ENCODE measurements at regions not wholly inside any gene's neighbourhood (a gene's known extent, or its start where the extent isn't known, plus 50 kb on each side); places are given as distances from the start of the nearest gene placed in this dataset.

- H3K27me3 ChIP-seq (ENCODE audit: low read depth, low read length): peaks cover 5% of the 10 kb centered on the region
- no peaks in the 10 kb centered on the region for H3K9me3 ChIP-seq (ENCODE audit: control insufficient read depth in 1 of 2, low read length in 2 of 2)
- H3K4me3 ChIP-seq (ENCODE audit: low read depth in 1 of 2, low read length in 2 of 2): no peak overlapping the region
- H3K27ac ChIP-seq (ENCODE audit: low read length): no peak overlapping the region
- H3K4me1 ChIP-seq (ENCODE audit: control insufficient read depth in 1 of 2, insufficient read depth in 2 of 2, low read length in 2 of 2): no peaks in the 10 kb centered on the region
- no peaks in the 10 kb centered on the region for H3K36me3 ChIP-seq (ENCODE audit: control insufficient read depth in 1 of 2, insufficient read depth in 2 of 2, low read length in 2 of 2)
Measured at GRCh38 chr22:49305966-49306631, 521.6 kb downstream of the BRD1 start.

DNA sequence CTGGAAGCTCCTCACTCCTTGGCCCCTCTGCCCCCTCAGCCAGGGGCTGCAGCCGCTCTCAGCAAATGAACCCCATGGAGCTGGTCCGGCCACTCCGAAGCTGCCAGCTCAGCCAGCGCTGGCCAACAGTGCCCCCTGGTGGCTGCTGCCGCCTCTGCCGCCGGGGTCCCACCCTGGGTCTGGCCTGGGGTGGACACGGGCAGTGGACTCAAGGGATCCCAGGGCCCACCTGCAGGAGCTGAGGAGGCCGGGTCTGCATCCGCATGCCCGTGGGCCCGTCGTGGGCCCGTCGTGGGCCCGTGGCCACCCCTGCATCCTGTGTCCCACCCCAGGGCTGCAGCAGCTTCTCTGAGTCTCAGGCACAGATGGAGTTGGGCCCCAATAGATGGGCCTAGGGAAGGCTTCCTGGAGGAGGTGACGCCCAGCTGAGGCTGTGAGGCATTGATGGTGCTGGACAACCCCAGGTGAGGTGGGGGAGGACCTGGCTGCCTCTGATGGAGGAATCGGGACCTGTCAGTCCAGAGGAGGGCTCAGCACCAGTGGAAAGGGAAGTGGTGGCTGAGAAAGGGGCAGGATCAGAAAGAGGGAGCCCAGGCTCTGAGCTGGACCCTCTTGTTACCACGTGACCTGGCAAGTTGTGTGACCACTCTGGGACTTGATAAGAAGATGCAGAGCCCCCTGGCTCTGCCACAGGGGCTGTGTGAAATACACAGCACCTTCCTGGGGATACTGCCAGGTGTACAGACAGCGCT, 522.3 kb downstream of the BRD1 start:
- Histone ChIP-seq H3K27me3 (ENCODE audit: low read depth, low read length) (peaks cover 5% of the 10 kb centered on the region), H3K4me3 (ENCODE audit: low read depth in 1 of 2, low read length in 2 of 2) (no peak overlapping the region), H3K27ac (ENCODE audit: low read length) (no peak overlapping the region), H3K36me3 (ENCODE audit: control insufficient read depth in 1 of 2, insufficient read depth in 2 of 2, low read length in 2 of 2) (no peaks in the 10 kb centered on the region), H3K9me3 (ENCODE audit: control insufficient read depth in 1 of 2, low read length in 2 of 2) (no peaks in the 10 kb centered on the region), H3K4me1 (ENCODE audit: control insufficient read depth in 1 of 2, insufficient read depth in 2 of 2, low read length in 2 of 2) (no peaks in the 10 kb centered on the region)

- Histone ChIP-seq H3K4me1 (ENCODE audit: control insufficient read depth in 1 of 2, insufficient read depth in 2 of 2, low read length in 2 of 2) (no peaks in the 10 kb centered on the region), H3K9me3 (ENCODE audit: control insufficient read depth in 1 of 2, low read length in 2 of 2) (no peaks in the 10 kb centered on the region), H3K4me3 (ENCODE audit: low read depth in 1 of 2, low read length in 2 of 2) (no peak overlapping the region), H3K27ac (ENCODE audit: low read length) (no peak overlapping the region), H3K36me3 (ENCODE audit: control insufficient read depth in 1 of 2, insufficient read depth in 2 of 2, low read length in 2 of 2) (no peaks in the 10 kb centered on the region), H3K27me3 (ENCODE audit: low read depth, low read length) (peaks cover 5% of the 10 kb centered on the region)
Measured at GRCh38 chr22:49303781-49304461, 523.8 kb downstream of the BRD1 start.

DNA sequence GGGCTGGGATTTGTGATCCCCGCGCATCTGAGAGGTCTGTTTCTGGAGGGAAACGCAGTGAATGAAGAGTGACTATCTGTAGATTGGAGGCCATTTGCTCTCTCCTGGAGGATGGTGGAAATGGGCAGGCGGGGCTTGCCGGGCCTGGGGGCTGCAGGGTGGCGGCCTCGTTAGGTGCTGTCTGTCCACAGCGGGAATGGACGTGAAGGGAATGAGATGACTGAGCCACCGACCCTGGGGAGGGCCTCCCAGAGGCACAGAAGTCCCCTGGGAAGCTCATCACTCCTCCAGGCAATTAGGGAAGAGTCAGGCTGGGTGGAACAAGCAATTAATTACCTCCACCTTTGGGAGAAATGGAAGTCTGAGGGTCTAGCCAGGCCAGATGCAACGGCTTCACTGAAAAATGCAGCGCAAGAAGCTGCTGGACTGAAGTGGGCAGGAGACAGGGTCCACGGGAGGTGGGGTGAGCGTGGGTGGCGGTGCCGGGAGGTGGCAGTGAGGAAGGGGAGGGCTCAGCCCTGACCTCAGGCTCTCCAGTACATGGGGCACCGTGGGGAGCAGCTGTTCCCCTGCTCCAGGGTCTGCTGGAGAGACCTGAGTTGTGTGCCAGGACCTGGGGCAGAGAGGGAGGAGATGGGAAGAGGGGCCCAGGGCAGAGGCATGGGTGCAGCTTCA, 524.5 kb downstream of the BRD1 start:
- no peaks in the 10 kb centered on the region for H3K36me3 ChIP-seq (ENCODE audit: control insufficient read depth in 1 of 2, insufficient read depth in 2 of 2, low read length in 2 of 2)
- no peak overlapping the region for H3K27ac ChIP-seq (ENCODE audit: low read length)
- no peaks in the 10 kb centered on the region for H3K9me3 ChIP-seq (ENCODE audit: control insufficient read depth in 1 of 2, low read length in 2 of 2)
- peaks cover 5% of the 10 kb centered on the region for H3K27me3 ChIP-seq (ENCODE audit: low read depth, low read length)
- no peak overlapping the region for H3K4me3 ChIP-seq (ENCODE audit: low read depth in 1 of 2, low read length in 2 of 2)
- H3K4me1 ChIP-seq (ENCODE audit: control insufficient read depth in 1 of 2, insufficient read depth in 2 of 2, low read length in 2 of 2): no peaks in the 10 kb centered on the region

DNA sequence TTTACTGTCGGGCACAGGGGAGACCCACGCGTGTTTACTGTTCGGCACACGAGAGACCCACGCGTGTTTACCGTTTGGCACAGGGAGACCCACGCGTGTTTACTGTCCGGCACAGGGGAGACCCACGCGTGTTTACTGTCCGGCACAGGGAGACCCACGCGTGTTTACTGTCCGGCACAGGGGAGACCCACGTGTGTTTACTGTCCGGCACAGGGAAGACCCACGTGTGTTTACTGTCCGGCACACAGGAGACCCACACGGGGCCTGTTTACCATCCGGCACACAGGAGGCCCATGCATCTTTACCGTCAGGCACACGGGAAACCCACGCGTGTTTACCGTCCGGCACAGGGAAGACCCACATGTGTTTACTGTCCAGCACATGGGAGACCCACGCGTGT, 525.1 kb downstream of the BRD1 start:
- Histone ChIP-seq H3K4me3 (ENCODE audit: low read depth in 1 of 2, low read length in 2 of 2) (no peak overlapping the region), H3K27me3 (ENCODE audit: low read depth, low read length) (peaks cover 5% of the 10 kb centered on the region), H3K9me3 (ENCODE audit: control insufficient read depth in 1 of 2, low read length in 2 of 2) (no peaks in the 10 kb centered on the region), H3K4me1 (ENCODE audit: control insufficient read depth in 1 of 2, insufficient read depth in 2 of 2, low read length in 2 of 2) (no peaks in the 10 kb centered on the region), H3K36me3 (ENCODE audit: control insufficient read depth in 1 of 2, insufficient read depth in 2 of 2, low read length in 2 of 2) (no peaks in the 10 kb centered on the region), H3K27ac (ENCODE audit: low read length) (no peak overlapping the region)

DNA sequence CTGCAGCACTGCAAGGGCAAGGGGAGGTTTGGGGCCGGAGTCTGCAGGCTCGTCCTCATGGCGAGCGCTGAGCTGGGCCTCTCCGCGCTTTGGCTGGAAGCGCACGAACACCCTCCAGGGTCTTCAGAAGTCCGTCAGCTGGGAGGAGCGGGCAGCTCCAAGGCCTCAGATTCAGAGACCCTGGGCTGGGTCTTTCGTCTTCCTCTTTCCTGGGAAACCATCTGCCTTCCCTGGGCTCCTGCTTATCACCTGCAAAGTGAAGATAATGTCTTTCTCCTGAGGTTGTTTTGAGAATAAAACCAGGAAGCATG, 525.6 kb downstream of the BRD1 start:
- Histone ChIP-seq H3K4me1 (ENCODE audit: control insufficient read depth in 1 of 2, insufficient read depth in 2 of 2, low read length in 2 of 2) (no peaks in the 10 kb centered on the region), H3K27ac (ENCODE audit: low read length) (no peak overlapping the region), H3K4me3 (ENCODE audit: low read depth in 1 of 2, low read length in 2 of 2) (no peak overlapping the region), H3K36me3 (ENCODE audit: control insufficient read depth in 1 of 2, insufficient read depth in 2 of 2, low read length in 2 of 2) (no peaks in the 10 kb centered on the region), H3K9me3 (ENCODE audit: control insufficient read depth in 1 of 2, low read length in 2 of 2) (no peaks in the 10 kb centered on the region), H3K27me3 (ENCODE audit: low read depth, low read length) (peaks cover 5% of the 10 kb centered on the region)

- H3K27me3 ChIP-seq (ENCODE audit: low read depth, low read length): peaks cover 5% of the 10 kb centered on the region
- no peak overlapping the region for H3K4me3 ChIP-seq (ENCODE audit: low read depth in 1 of 2, low read length in 2 of 2)
- no peak overlapping the region for H3K27ac ChIP-seq (ENCODE audit: low read length)
- H3K36me3 ChIP-seq (ENCODE audit: control insufficient read depth in 1 of 2, insufficient read depth in 2 of 2, low read length in 2 of 2): no peaks in the 10 kb centered on the region
- no peaks in the 10 kb centered on the region for H3K4me1 ChIP-seq (ENCODE audit: control insufficient read depth in 1 of 2, insufficient read depth in 2 of 2, low read length in 2 of 2)
- H3K9me3 ChIP-seq (ENCODE audit: control insufficient read depth in 1 of 2, low read length in 2 of 2): no peaks in the 10 kb centered on the region
Measured at GRCh38 chr22:49301398-49302149, 526.1 kb downstream of the BRD1 start.

DNA sequence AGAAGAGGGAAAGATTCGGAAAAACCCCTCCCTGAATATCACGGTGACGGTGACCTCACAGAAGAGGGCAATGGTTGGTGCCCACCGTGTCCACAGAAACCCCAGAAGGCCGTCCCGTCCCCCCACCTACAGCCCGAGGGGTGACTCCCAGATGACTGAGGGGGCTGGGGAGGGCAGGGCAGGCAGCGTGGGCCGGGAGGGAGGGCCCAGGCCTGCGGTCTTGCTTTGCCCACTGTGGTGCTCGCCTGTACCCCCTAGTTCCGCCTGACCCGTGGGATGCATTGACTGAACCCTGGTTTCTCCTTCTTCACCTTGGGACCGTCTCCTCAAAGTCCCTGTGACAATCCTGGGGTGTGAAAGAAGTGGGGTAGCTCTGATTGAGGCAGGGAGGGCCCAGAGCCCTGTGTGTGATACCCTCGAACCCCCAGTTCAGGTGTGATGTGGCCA, 526.7 kb downstream of the BRD1 start:
- Histone ChIP-seq H3K27me3 (ENCODE audit: low read depth, low read length) (peaks cover 5% of the 10 kb centered on the region), H3K27ac (ENCODE audit: low read length) (no peak overlapping the region), H3K9me3 (ENCODE audit: control insufficient read depth in 1 of 2, low read length in 2 of 2) (no peaks in the 10 kb centered on the region)

DNA sequence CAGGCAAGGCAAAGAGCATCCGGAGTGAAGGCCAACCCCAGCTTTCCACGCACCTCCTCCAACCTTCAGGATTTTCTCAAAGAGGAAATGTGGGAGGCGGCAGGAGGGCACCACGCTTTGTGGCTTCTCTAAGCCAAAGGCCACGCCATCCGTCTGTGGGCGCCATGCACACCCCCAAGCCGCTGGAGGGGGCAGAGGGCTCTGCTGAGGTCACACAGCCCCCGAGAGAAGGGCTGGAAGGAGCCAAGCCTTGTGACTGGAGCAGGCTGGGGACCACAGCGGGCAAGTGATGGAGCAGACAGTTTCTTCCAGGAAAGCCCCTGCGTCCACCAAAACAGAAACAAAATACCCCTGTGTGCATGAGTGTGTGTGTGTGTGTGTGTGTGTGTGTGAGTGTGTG, 527.4 kb downstream of the BRD1 start:
- no peak overlapping the region for H3K27ac ChIP-seq (ENCODE audit: low read length)
- no peak overlapping the region for H3K4me3 ChIP-seq (ENCODE audit: low read depth in 1 of 2, low read length in 2 of 2)
- H3K27me3 ChIP-seq (ENCODE audit: low read depth, low read length): no peaks in the 10 kb centered on the region
- H3K9me3 ChIP-seq (ENCODE audit: control insufficient read depth in 1 of 2, low read length in 2 of 2): no peaks in the 10 kb centered on the region
- H3K4me1 ChIP-seq (ENCODE audit: control insufficient read depth in 1 of 2, insufficient read depth in 2 of 2, low read length in 2 of 2): no peaks in the 10 kb centered on the region
- no peaks in the 10 kb centered on the region for H3K36me3 ChIP-seq (ENCODE audit: control insufficient read depth in 1 of 2, insufficient read depth in 2 of 2, low read length in 2 of 2)

More for the DNA sequence above, 526.7 kb downstream of the BRD1 start:
- Histone ChIP-seq H3K4me3 (ENCODE audit: low read depth in 1 of 2, low read length in 2 of 2) (no peak overlapping the region), H3K4me1 (ENCODE audit: control insufficient read depth in 1 of 2, insufficient read depth in 2 of 2, low read length in 2 of 2) (no peaks in the 10 kb centered on the region), H3K36me3 (ENCODE audit: control insufficient read depth in 1 of 2, insufficient read depth in 2 of 2, low read length in 2 of 2) (no peaks in the 10 kb centered on the region)

- H3K27ac ChIP-seq (ENCODE audit: low read length): no peak overlapping the region
- no peaks in the 10 kb centered on the region for H3K27me3 ChIP-seq (ENCODE audit: low read depth, low read length)
- no peaks in the 10 kb centered on the region for H3K4me1 ChIP-seq (ENCODE audit: control insufficient read depth in 1 of 2, insufficient read depth in 2 of 2, low read length in 2 of 2)
- no peak overlapping the region for H3K4me3 ChIP-seq (ENCODE audit: low read depth in 1 of 2, low read length in 2 of 2)
- no peaks in the 10 kb centered on the region for H3K36me3 ChIP-seq (ENCODE audit: control insufficient read depth in 1 of 2, insufficient read depth in 2 of 2, low read length in 2 of 2)
- H3K9me3 ChIP-seq (ENCODE audit: control insufficient read depth in 1 of 2, low read length in 2 of 2): no peaks in the 10 kb centered on the region
Measured at GRCh38 chr22:49299821-49300231, 527.8 kb downstream of the BRD1 start.

Measured in muscle layer of duodenum (tissue), 2 donors.